Stimulated activated memory B cell treated with anti-CD40 and anti-IgM and Interleukin-4, amounts not matched to agents 10 μg/mL and 1 μg/mL and 100 μg/mL, for 72 hours (primary cell): ENCODE measurements at regions not wholly inside any gene's neighbourhood (a gene's known extent, or its start where the extent isn't known, plus 50 kb on each side); places are given as distances from the start of the nearest gene placed in this dataset.

Source experiments
- ATAC-seq: fragments of 150-1000 bp; cut with Tn5 transposase; 2 replicates; pipeline ENCODE4 v1.10.0; 2021
- H3K27ac Mint-ChIP-seq: one replicate; pipeline ENCODE4 v1.8.0; 2022; ENCODE audit warnings: mild to moderate bottlenecking, mixed read lengths
- H3K27me3 Mint-ChIP-seq: one replicate; pipeline ENCODE4 v1.8.0; 2022; ENCODE audit warnings: mixed read lengths
- H3K36me3 Mint-ChIP-seq: one replicate; pipeline ENCODE4 v1.8.0; 2022; ENCODE audit warnings: mixed read lengths
- H3K4me1 Mint-ChIP-seq: one replicate; pipeline ENCODE4 v1.8.0; 2022; ENCODE audit warnings: mixed read lengths
- H3K4me3 Mint-ChIP-seq: one replicate; pipeline ENCODE4 v1.8.0; 2022; ENCODE audit warnings: mild to moderate bottlenecking, moderate library complexity, mixed read lengths
- H3K9me3 Mint-ChIP-seq: one replicate; pipeline ENCODE4 v1.8.0; 2022; ENCODE audit warnings: mixed read lengths

DNA sequence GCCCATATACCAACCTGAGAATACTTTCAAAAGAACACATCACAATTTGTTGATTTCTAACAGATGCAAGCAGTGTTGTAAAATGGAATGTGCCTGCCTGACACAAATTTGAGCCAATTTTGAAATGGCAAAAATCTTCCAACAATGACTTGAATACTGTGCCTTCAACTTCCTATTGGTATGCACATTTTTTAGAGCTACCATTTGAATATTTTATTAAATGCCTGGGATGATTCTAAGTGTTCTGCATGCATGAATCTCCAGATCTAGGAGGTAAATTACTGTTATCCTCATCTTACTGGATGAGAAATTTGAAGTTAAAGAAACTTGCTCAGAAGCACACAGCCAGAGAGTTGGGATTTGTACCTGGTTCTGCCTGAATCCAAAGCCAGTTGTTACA, 282.8 kb upstream of the LRRN1 start:
- Mint-ChIP-seq H3K9me3 (no peaks in the 10 kb centered on the region), H3K27ac (no peak overlapping the region), H3K36me3 (no peaks in the 10 kb centered on the region), H3K4me3 (no peak overlapping the region), H3K27me3 (no peaks in the 10 kb centered on the region), H3K4me1 (no peaks in the 10 kb centered on the region)
- no peak for ATAC-seq

DNA sequence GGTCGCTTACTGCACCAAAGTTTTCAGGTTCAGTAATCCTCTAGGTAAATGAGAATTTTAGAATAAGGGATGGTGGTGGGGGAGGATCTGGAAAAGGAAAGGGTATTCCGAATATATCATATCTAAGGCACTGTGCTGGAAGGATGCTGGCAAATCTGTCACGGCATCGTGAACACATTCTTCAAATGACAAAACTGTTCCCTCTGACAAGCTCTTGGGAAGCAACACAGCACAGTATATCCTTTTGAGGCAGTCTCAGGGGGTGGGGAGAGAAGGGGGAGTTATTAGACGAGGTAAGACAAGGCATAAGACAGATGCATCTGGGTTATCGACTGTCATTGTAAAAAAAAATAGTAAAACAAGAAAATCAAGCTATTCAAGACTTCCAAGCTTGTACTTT, 289.6 kb upstream of the LRRN1 start:
- no peaks in the 10 kb centered on the region for H3K27me3 Mint-ChIP-seq
- no peaks in the 10 kb centered on the region for H3K4me1 Mint-ChIP-seq
- ATAC-seq: no peak
- no peaks in the 10 kb centered on the region for H3K36me3 Mint-ChIP-seq
- H3K27ac Mint-ChIP-seq: no peak overlapping the region
- no peak overlapping the region for H3K4me3 Mint-ChIP-seq
- H3K9me3 Mint-ChIP-seq: no peaks in the 10 kb centered on the region

DNA sequence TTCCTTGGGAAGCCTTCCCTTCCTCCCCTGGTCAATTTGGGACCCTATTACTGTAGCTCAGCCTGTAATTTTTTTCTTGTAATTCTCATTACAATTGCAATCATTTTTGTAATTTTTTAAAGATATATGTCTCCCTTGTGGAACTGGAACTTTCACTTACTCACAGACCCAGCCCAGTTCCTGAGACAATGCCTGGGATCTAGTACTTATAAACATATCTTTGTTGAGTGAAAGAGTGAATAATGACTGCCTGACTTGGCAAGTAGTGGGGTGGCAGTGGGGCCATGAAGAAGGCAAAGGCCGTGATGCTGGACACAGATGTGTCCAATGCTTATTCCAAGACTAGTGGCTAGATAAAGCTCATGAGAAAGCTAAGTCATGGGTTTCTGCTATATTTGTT, 294.5 kb upstream of the LRRN1 start:
- Mint-ChIP-seq H3K36me3 (no peaks in the 10 kb centered on the region), H3K9me3 (peaks cover 7% of the 10 kb centered on the region), H3K4me1 (no peaks in the 10 kb centered on the region), H3K4me3 (no peak overlapping the region), H3K27me3 (no peaks in the 10 kb centered on the region), H3K27ac (no peak overlapping the region)
- no peak for ATAC-seq

DNA sequence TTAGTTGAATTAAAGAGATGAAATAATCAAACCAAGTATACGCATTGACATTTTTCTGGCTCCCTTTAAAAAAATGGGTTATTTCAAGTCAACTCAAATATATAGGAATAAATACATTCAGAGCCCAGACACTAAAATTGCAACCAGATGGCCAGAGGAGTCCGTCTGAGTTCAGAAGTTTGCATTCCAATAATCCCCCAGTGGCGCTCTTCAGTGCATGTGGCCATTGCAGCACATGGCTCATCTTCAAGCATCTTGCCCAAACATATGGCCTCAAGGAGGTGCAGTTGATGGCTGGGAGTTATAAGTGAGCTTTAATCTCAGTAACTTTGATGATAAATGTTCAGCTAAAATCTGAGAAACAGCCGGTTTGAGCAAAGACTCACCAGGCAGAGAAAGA, 295.8 kb upstream of the LRRN1 start:
- H3K27ac Mint-ChIP-seq: no peak overlapping the region

DNA sequence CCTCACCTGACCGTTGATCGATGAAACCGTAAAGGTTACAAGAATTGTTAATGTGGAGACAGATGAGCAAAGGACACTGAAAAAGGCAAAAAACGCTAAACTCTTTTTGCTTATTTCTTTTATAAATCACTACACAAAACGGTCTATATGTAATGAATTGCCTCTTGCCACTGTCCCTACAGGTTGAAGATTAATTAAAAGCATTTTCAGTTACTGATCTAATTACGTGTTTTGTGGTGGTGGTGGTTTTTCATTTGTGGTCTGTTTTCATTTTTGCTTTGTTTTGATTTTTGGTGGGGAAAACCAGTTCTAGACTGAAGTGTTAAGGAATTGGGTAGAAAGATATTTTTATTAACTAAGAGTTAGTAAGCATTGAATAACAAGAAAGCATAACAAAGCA, 299.2 kb upstream of the LRRN1 start:
- Mint-ChIP-seq H3K9me3 (peaks cover 7% of the 10 kb centered on the region), H3K4me1 (no peaks in the 10 kb centered on the region), H3K27ac (no peak overlapping the region), H3K36me3 (no peaks in the 10 kb centered on the region), H3K27me3 (no peaks in the 10 kb centered on the region), H3K4me3 (no peak overlapping the region)
- no peak for ATAC-seq

More for the DNA sequence above, 295.8 kb upstream of the LRRN1 start:
- H3K36me3 Mint-ChIP-seq: no peaks in the 10 kb centered on the region
- peaks cover 7% of the 10 kb centered on the region for H3K9me3 Mint-ChIP-seq
- no peak for ATAC-seq
- no peaks in the 10 kb centered on the region for H3K27me3 Mint-ChIP-seq
- H3K4me3 Mint-ChIP-seq: no peak overlapping the region
- H3K4me1 Mint-ChIP-seq: no peaks in the 10 kb centered on the region

DNA sequence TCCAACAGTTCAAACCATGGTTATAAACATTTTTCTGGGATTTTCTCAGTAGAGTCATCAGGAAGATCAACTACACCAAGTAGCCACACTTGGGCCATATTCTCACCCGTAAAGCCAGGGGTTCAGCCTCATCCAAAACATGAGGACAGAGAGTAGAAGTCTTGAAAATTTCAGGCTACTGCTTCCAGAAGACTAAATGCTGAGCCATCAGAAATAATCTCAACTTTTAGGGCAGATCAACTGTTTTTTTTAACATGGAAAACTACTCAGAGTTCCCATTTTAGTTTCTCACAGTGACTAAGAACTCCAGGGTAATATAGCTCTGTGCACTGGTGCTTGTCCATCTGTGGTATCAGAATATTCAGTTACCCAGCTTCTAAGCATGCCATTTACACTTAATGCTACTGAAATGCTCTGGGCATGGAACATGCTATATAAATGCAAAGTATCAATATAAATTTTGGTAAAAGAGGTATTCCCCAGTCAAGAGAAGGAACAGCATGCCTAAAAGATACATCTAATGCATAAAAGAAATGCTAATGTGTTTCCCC, 300.1 kb upstream of the LRRN1 start:
- ATAC-seq: no peak
- Mint-ChIP-seq H3K9me3 (peaks cover 7% of the 10 kb centered on the region), H3K27me3 (no peaks in the 10 kb centered on the region), H3K4me3 (no peak overlapping the region), H3K27ac (no peak overlapping the region), H3K4me1 (no peaks in the 10 kb centered on the region), H3K36me3 (no peaks in the 10 kb centered on the region)

DNA sequence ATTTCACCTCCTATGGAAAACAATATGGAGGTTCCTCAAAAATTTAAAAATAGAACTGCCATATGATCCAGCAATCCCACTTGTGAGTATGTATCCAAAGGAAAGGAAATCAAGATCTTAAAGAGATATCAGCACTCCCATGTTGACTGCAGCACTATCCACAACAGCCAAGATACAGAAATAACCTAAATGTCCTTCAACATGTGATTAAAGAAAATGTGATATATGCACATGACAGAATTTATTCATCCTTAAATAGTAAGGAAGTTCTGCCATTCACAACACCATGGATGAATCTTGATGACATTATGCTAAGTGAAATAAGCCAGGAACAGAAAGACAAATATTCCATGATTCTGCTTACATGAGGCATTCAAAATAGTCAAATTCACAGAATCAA, 303.6 kb upstream of the LRRN1 start:
- H3K4me1 Mint-ChIP-seq: no peaks in the 10 kb centered on the region
- H3K27me3 Mint-ChIP-seq: peaks cover 9% of the 10 kb centered on the region
- H3K36me3 Mint-ChIP-seq: no peaks in the 10 kb centered on the region
- H3K4me3 Mint-ChIP-seq: no peak overlapping the region
- ATAC-seq: no peak
- no peak overlapping the region for H3K27ac Mint-ChIP-seq
- H3K9me3 Mint-ChIP-seq: peaks cover 15% of the 10 kb centered on the region

DNA sequence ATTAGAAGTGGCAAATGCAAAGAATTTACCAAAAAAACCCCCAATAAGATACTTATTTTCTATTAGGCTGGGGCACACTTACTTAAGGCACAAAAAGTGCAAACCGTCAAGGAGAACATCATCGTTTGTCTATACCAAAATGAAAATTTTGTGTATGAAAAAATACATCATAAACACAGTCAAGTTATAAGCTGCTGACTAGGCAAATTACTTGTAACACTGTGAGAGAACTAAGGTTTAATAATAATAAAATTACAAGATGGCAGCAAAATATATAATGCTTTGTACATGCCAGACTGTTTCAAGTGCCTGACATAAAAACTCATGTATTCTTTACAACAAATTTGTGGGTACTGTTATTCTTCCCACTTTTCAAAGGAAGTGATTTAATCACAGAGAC, 297.2 kb upstream of the CRBN start:
- no peak overlapping the region for H3K27ac Mint-ChIP-seq
- H3K4me3 Mint-ChIP-seq: no peak overlapping the region
- peaks cover 3% of the 10 kb centered on the region for H3K9me3 Mint-ChIP-seq
- ATAC-seq: no peak
- no peaks in the 10 kb centered on the region for H3K36me3 Mint-ChIP-seq
- no peaks in the 10 kb centered on the region for H3K4me1 Mint-ChIP-seq
- no peaks in the 10 kb centered on the region for H3K27me3 Mint-ChIP-seq

DNA sequence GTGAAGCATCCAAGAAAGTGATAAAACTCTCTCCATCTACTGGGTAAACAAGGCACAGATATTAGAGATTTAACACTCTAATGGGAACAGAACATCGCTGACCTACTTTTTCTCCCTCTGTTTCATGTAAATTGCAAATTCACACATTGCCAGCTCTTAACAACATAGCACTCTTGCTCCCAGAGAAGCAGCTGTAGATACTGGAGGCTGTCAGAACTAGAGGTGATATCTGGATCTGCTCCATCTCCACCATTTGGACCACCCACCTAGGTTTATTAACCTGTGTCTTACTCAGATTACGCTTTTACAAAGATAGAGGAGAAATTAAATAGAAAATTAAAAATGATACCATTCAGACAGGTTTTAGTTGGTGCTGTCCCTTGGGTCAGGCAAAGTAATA, 289.1 kb upstream of the CRBN start:
- H3K9me3 Mint-ChIP-seq: no peaks in the 10 kb centered on the region
- no peaks in the 10 kb centered on the region for H3K27me3 Mint-ChIP-seq
- H3K4me3 Mint-ChIP-seq: no peak overlapping the region
- H3K27ac Mint-ChIP-seq: no peak overlapping the region
- ATAC-seq: no peak
- no peaks in the 10 kb centered on the region for H3K4me1 Mint-ChIP-seq
- no peaks in the 10 kb centered on the region for H3K36me3 Mint-ChIP-seq

DNA sequence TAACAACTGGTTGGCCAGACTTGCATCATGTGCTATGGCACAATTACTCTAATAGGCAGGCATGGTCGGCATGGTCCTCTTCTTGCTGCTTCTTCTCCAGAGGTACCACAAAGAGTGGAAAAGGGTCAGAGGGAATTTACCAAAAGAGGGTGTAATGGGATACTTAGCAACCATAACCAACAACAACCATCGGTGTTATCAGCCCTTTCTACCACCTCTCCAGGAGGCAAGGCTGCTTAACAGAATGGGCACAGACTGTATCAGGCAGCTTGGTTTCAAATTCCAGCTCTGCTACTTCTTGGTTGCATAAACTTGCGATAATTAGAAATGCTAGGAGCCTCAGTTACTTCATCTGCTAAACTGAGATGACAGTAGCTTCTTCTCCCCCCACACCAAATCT, 284.6 kb upstream of the CRBN start:
- H3K9me3 Mint-ChIP-seq: peaks cover 2% of the 10 kb centered on the region
- no peaks in the 10 kb centered on the region for H3K36me3 Mint-ChIP-seq
- ATAC-seq: no peak
- H3K27me3 Mint-ChIP-seq: no peaks in the 10 kb centered on the region
- H3K4me3 Mint-ChIP-seq: no peak overlapping the region
- H3K27ac Mint-ChIP-seq: no peak overlapping the region
- H3K4me1 Mint-ChIP-seq: no peaks in the 10 kb centered on the region

DNA sequence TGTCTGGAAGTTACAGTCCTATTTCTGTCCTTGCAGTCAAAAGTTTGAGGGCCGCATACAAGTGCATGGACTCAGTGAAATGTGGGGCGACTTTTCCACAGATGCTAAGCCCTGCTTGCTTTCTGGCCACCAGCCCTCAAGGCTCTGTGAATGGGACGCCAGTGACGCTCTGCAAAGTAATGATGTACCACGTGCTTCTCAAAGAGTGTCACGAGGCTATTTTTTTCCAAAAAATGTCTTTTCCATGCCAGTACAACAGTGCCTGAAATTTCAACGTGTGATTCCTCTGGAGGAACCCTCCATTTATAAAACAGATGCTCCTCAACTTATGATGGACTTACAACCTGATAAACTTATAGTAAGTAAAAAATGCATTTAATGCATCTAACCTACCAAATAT, 281.8 kb upstream of the CRBN start:
- Mint-ChIP-seq H3K9me3 (peaks cover 3% of the 10 kb centered on the region), H3K36me3 (no peaks in the 10 kb centered on the region), H3K27me3 (no peaks in the 10 kb centered on the region), H3K4me1 (no peaks in the 10 kb centered on the region), H3K4me3 (no peak overlapping the region), H3K27ac (no peak overlapping the region)
- no peak for ATAC-seq

DNA sequence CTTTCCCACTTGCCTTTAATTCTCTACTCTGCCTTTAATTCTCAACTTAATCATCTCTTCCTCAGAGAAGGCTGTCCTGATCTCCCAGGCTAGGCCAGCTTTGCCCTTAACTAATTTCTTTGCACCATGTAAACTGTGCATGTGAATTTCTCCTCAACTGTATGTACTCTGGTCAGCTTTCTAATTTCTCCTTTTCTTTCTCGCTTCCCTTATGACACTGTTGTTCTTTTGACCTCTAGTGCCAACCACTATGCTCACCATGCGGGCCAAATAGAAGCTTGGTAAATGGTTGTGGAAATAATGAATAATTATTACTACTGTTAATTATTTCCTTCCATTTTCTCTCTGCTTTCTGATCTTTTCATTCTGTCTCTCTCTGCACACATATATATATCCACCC, 269.0 kb upstream of the CRBN start:
- ATAC-seq: no peak
- no peak overlapping the region for H3K4me3 Mint-ChIP-seq
- no peaks in the 10 kb centered on the region for H3K36me3 Mint-ChIP-seq
- no peak overlapping the region for H3K27ac Mint-ChIP-seq
- H3K4me1 Mint-ChIP-seq: no peaks in the 10 kb centered on the region
- H3K27me3 Mint-ChIP-seq: no peaks in the 10 kb centered on the region
- H3K9me3 Mint-ChIP-seq: peaks cover 4% of the 10 kb centered on the region

DNA sequence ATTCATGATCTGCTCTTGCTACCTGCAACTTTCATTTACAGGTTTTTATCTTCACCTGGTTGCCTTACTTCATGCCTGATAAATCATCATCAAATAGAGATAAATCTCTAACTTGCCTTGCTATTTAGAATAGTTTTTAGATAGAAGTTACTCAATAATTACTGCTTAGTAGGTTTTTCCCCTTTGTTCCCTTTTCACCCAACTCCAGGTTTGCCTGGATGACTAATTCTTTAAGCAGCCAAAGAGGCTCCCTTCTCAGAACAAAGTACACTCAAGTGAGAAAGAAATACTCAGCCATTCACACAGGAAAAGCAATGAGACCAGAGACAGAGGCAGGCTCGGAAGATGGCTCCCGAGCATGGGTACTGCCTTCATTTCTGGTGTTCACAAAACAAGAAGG, 268.1 kb upstream of the CRBN start:
- Mint-ChIP-seq H3K36me3 (no peaks in the 10 kb centered on the region), H3K27me3 (no peaks in the 10 kb centered on the region), H3K9me3 (peaks cover 9% of the 10 kb centered on the region), H3K27ac (no peak overlapping the region), H3K4me1 (no peaks in the 10 kb centered on the region), H3K4me3 (no peak overlapping the region)
- ATAC-seq: no peak

DNA sequence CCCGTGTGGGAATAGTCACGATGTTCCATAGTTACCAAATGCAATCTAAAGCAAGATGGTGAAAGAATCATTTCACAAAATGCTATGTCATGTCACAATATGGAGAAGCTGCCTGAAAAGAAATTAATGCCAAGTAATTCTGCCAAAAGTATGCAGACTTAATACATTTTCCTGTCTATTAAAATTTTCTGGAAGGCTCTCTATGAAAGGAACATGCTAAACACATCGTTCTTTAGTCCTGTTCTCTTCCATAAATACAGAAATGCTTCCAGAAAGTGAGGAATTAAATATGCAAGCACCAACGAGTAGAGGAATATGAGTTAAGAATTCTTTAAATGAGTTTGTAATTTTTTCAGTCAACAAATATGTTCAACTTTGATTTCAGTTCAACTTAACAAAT, 266.8 kb upstream of the CRBN start:
- H3K27ac Mint-ChIP-seq: no peak overlapping the region
- no peak for ATAC-seq
- H3K4me3 Mint-ChIP-seq: no peak overlapping the region
- peaks cover 9% of the 10 kb centered on the region for H3K9me3 Mint-ChIP-seq
- no peaks in the 10 kb centered on the region for H3K4me1 Mint-ChIP-seq
- H3K27me3 Mint-ChIP-seq: no peaks in the 10 kb centered on the region
- H3K36me3 Mint-ChIP-seq: no peaks in the 10 kb centered on the region

DNA sequence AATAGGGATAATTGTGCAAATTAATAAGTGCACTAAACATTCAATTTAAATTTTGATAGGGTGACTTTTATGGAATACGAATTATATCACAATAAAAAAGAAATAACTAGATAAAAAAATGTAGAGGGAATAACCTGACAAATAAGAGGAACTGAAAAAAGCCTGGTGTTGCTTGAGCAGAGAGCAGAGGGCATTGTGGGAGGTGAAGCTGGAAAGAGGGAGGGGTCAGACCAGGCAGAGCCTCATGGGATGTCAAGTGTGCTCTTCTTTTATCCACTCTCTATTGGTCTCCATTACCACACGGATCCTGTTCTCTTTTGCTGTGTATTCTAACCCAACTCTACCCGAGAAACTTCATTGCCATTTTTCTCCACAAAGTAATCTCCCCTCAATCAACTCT, 264.0 kb upstream of the CRBN start:
- Mint-ChIP-seq H3K4me1 (no peaks in the 10 kb centered on the region), H3K36me3 (no peaks in the 10 kb centered on the region), H3K9me3 (peaks cover 9% of the 10 kb centered on the region), H3K4me3 (no peak overlapping the region), H3K27me3 (no peaks in the 10 kb centered on the region), H3K27ac (no peak overlapping the region)
- no peak for ATAC-seq

DNA sequence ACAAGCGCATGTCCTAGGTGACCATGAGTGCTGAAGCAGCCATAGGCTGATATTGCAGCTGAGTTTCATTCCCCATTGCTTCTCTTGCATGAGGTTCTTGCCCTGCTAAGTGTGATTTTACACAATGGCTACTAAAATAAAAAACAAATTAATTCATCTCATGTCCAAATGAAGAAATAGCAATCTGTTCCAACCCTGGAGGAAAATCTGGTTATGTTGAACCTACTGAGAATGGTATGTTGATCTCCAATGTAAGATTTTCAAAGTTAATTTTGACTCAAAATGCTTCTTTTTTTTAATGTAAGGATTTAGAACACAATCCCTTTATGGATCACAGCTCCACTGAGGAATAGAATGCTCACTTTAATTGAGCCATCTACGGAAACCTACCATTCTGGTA, 254.2 kb upstream of the CRBN start:
- Mint-ChIP-seq H3K4me1 (no peaks in the 10 kb centered on the region), H3K4me3 (no peak overlapping the region), H3K27me3 (peaks cover 9% of the 10 kb centered on the region), H3K9me3 (no peaks in the 10 kb centered on the region), H3K36me3 (no peaks in the 10 kb centered on the region), H3K27ac (no peak overlapping the region)
- no peak for ATAC-seq

DNA sequence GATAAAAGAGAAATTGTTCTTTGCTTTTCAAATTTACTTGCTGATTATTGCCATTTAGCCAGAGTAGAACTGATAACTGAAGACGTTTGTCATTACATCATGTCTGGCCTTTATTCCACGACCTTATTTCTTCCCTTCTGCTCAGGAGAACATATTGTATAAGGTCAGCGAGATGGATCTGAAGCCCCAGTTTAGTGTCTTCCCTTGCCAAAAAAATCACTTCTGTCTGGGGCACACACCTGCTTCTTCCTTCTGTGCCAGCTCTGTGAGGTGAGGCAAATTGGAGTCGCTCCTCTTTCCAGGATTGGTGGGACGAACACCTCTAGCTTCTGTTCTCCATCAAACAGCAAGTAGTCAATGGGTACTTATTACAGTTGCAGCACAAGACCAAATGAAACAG, 250.3 kb upstream of the CRBN start:
- Mint-ChIP-seq H3K36me3 (no peaks in the 10 kb centered on the region), H3K4me1 (no peaks in the 10 kb centered on the region), H3K9me3 (no peaks in the 10 kb centered on the region), H3K27ac (no peak overlapping the region), H3K4me3 (no peak overlapping the region), H3K27me3 (peaks cover 9% of the 10 kb centered on the region)
- no peak for ATAC-seq
